WTC11 (cell line): ENCODE measurements at regions not wholly inside any gene's neighbourhood (a gene's known extent, or its start where the extent isn't known, plus 50 kb on each side); places are given as distances from the start of the nearest gene placed in this dataset.
A peak's percentile ranks its signal among the peaks of the same experiment; 100 is the strongest.

Source experiments
- ATAC-seq: fragments of 200-7000 bp; cut with Tn5 transposase; 2 replicates; pipeline ENCODE4 v1.10.0; 2021; ENCODE audit warnings: mild to moderate bottlenecking, moderate library complexity
- CTCF ChIA-PET: fragments of 300-600 bp; sonication (Branson Sonifier 250); formaldehyde crosslinking; loops from one replicate; lab custom pipeline; 2021; ENCODE audit warnings: antibody characterized with exemption; lab: Charles Lee
- POLR2A ChIA-PET: fragments of 350-600 bp; sonication (Branson Sonifier 250); formaldehyde crosslinking; loops from one replicate; lab custom pipeline; 2021; ENCODE audit warnings: antibody characterized with exemption; lab: Charles Lee
- DNase-seq: peaks from one replicate; pipeline ENCODE4 v3.0.0; 2021; ENCODE audit warnings: low spot score
- H3K27ac Mint-ChIP-seq: 2 replicates; pipeline ENCODE4 v1.8.0; 2021; ENCODE audit warnings: mixed read lengths
- H3K27me3 Mint-ChIP-seq: 2 replicates; pipeline ENCODE4 v1.8.0; 2021; ENCODE audit warnings: low read depth, mild to moderate bottlenecking, moderate library complexity, mixed read lengths
- H3K36me3 Mint-ChIP-seq: 2 replicates; pipeline ENCODE4 v1.8.0; 2021; ENCODE audit warnings: mixed read lengths
- H3K4me1 Mint-ChIP-seq: 2 replicates; pipeline ENCODE4 v1.8.0; 2022; ENCODE audit warnings: mixed read lengths
- H3K4me3 Mint-ChIP-seq: 2 replicates; pipeline ENCODE4 v1.8.0; 2021; ENCODE audit warnings: mild to moderate bottlenecking, moderate library complexity, mixed read lengths
- H3K9me3 Mint-ChIP-seq: 2 replicates; pipeline ENCODE4 v1.8.0; 2021; ENCODE audit warnings: mixed read lengths
- AFF4 ChIP-seq: sonication (generic); formaldehyde crosslinking; IDR thresholded peaks from 2 replicates; pipeline ENCODE4 v1.8.1; 2023; ENCODE audit warnings: mild to moderate bottlenecking, missing genetic modification reagents, borderline replicate concordance
- AR ChIP-seq: fragments of 250-450 bp; sonication (Bioruptor Pico); IDR thresholded peaks from 2 replicates; pipeline ENCODE4 v1.9.0; 2021; ENCODE audit warnings: mild to moderate bottlenecking
- ARID4B ChIP-seq: sonication (generic); formaldehyde crosslinking; IDR thresholded peaks from 2 replicates; pipeline ENCODE4 v1.8.0; 2023; ENCODE audit warnings: missing genetic modification reagents, mild to moderate bottlenecking, borderline replicate concordance
- CTCF ChIP-seq: fragments of 200-600 bp; IDR thresholded peaks from 2 replicates; pipeline ENCODE4 v1.8.0; 2022; ENCODE audit warnings: antibody characterized with exemption
- FOXP1 ChIP-seq: sonication (generic); formaldehyde crosslinking; IDR thresholded peaks from 2 replicates; pipeline ENCODE4 v1.8.0; 2022; ENCODE audit warnings: missing genetic modification reagents, mild to moderate bottlenecking, moderate library complexity, borderline replicate concordance
- GABPB1 ChIP-seq: sonication (generic); formaldehyde crosslinking; IDR thresholded peaks from 2 replicates; pipeline ENCODE4 v1.8.1; 2023; ENCODE audit warnings: mild to moderate bottlenecking, missing genetic modification reagents
- GRHL2 ChIP-seq: fragments of 250-450 bp; sonication (Bioruptor Pico); IDR thresholded peaks from 2 replicates; pipeline ENCODE4 v1.8.0; 2022; ENCODE audit warnings: mild to moderate bottlenecking, moderate library complexity; ENCODE audit not compliant: insufficient replicate concordance, severe bottlenecking
- HMGXB4 ChIP-seq: sonication (generic); formaldehyde crosslinking; IDR thresholded peaks from 2 replicates; pipeline ENCODE4 v1.8.1; 2023; ENCODE audit warnings: mild to moderate bottlenecking, moderate library complexity, missing genetic modification reagents
- MAX ChIP-seq: sonication (generic); formaldehyde crosslinking; IDR thresholded peaks from 2 replicates; pipeline ENCODE4 v1.8.0; 2022; ENCODE audit warnings: mild to moderate bottlenecking, missing genetic modification reagents
- SMAD3 ChIP-seq: sonication (generic); formaldehyde crosslinking; IDR thresholded peaks from 2 replicates; pipeline ENCODE4 v1.8.0; 2022; ENCODE audit warnings: missing genetic modification reagents, mild to moderate bottlenecking, borderline replicate concordance
- TEAD1 ChIP-seq: sonication (generic); formaldehyde crosslinking; IDR thresholded peaks from 2 replicates; pipeline ENCODE4 v1.8.0; 2022; ENCODE audit warnings: mild to moderate bottlenecking, missing genetic modification reagents
- ZBTB43 ChIP-seq: sonication (generic); formaldehyde crosslinking; IDR thresholded peaks from 2 replicates; pipeline ENCODE4 v1.8.1; 2023; ENCODE audit warnings: mild to moderate bottlenecking, missing genetic modification reagents
- ZNF121 ChIP-seq: sonication (generic); formaldehyde crosslinking; IDR thresholded peaks from 2 replicates; pipeline ENCODE4 v1.8.0; 2023; ENCODE audit warnings: missing genetic modification reagents
- ZNF317 ChIP-seq: sonication (generic); formaldehyde crosslinking; IDR thresholded peaks from 2 replicates; pipeline ENCODE4 v1.8.1; 2023; ENCODE audit warnings: low read depth, mild to moderate bottlenecking, moderate library complexity, missing genetic modification reagents, borderline replicate concordance

- no peak for TF ChIP-seq ZBTB43
- TF ChIP-seq ARID4B (CRISPR knock-in tag): 0 out of 2 replicates have a peak, but pooled peaks have one; percentile 47
- TF ChIP-seq CTCF: peak; percentile 94
- TF ChIP-seq AFF4: no peak
- peak; percentile 20; the same call in 1 of the 2 replicates for TF ChIP-seq FOXP1 (CRISPR knock-in tag)
- peak; percentile 51; the same call in 1 of the 2 replicates for TF ChIP-seq ZNF121 (CRISPR knock-in tag)
- TF ChIP-seq GABPB1 (CRISPR knock-in tag): no peak
- TF ChIP-seq SMAD3 (CRISPR knock-in tag): no peak
- no peak for TF ChIP-seq AR (CRISPR knock-in tag)
- TF ChIP-seq TEAD1 (CRISPR knock-in tag): 0 out of 2 replicates have a peak, but pooled peaks have one; percentile 52
- peak; percentile 62; the same call in 1 of the 2 replicates for TF ChIP-seq HMGXB4
- no peak for TF ChIP-seq GRHL2 (CRISPR knock-in tag)
- peak; percentile 57; the same call in 1 of the 2 replicates for TF ChIP-seq MAX (CRISPR knock-in tag)
- no peak for TF ChIP-seq ZNF317 (CRISPR knock-in tag)
- Mint-ChIP-seq H3K36me3 (no peaks in the 10 kb centered on the region), H3K9me3 (no peaks in the 10 kb centered on the region), H3K27ac (no peak overlapping the region), H3K4me1 (no peaks in the 10 kb centered on the region), H3K4me3 (peak overlapping the region; percentile 93), H3K27me3 (peaks cover 52% of the 10 kb centered on the region)
- ChIA-PET CTCF (interaction anchor here (0.6 to 2.4 kb wide), 61 partner anchors 8 to 1807 kb away, joined by 3 to 35 read pairs (median 4); partner anchors contain the start of genes ASCL4 and WSCD2), POLR2A (no interaction called here)
- peak; percentile 94 for ATAC-seq
- DNase-seq: peak; percentile 85
These were observed 138.0 kb downstream of the ASCL4 start for GRCh38 chr12:107912421-107913004.
